ENCODE measurements at regions not wholly inside any gene's neighbourhood (a gene's known extent, or its start where the extent isn't known, plus 50 kb on each side); places are given as distances from the start of the nearest gene placed in this dataset.
"Not testable (repeated sequence)": the region's sequence is repeated elsewhere in the genome, so short reads cannot be mapped to it uniquely, and the experiment has no call there.

- ATAC-seq (no peak), DNase-seq (ENCODE audit: low spot score) (no peak)
Measured at GRCh38 chr16:75983296-75983695, 257.0 kb upstream of the CPHXL start.

- ATAC-seq, result no peak
- no peak for DNase-seq (ENCODE audit: low spot score)
Measured at GRCh38 chr16:75983741-75984381, 257.6 kb upstream of the CPHXL start.

GRCh38 chr16:75987323-75987722, 261.0 kb upstream of the CPHXL start:
- ATAC-seq (no peak), DNase-seq (ENCODE audit: low spot score) (no peak)

- ATAC-seq, result no peak
- DNase-seq (ENCODE audit: low spot score), result no peak
Measured at GRCh38 chr16:75996491-75996890, 270.2 kb upstream of the CPHXL start.

- ATAC-seq, result no peak
- no peak for DNase-seq (ENCODE audit: low spot score)
Measured at GRCh38 chr16:75997606-75998005, 271.3 kb upstream of the CPHXL start.

- no peak for ATAC-seq
- DNase-seq (ENCODE audit: low spot score), result no peak
Measured at GRCh38 chr16:76007645-76008044, 269.6 kb upstream of the CNTNAP4 start.

- ATAC-seq (no peak), DNase-seq (ENCODE audit: low spot score) (no peak)
Measured at GRCh38 chr16:76023835-76024234, 253.4 kb upstream of the CNTNAP4 start.

GRCh38 chr16:76035689-76036088, 241.5 kb upstream of the CNTNAP4 start:
- ATAC-seq, result no peak
- DNase-seq (ENCODE audit: low spot score), result no peak

GRCh38 chr16:76038097-76038496, 239.1 kb upstream of the CNTNAP4 start:
- DNase-seq (ENCODE audit: low spot score) (no peak), ATAC-seq (no peak)

- no peak for ATAC-seq
- no peak for DNase-seq (ENCODE audit: low spot score)
Measured at GRCh38 chr16:76052725-76053124, 224.5 kb upstream of the CNTNAP4 start.

GRCh38 chr16:76059186-76059585, 218.0 kb upstream of the CNTNAP4 start:
- ATAC-seq (no peak), DNase-seq (ENCODE audit: low spot score) (no peak)

GRCh38 chr16:76059701-76060100, 217.5 kb upstream of the CNTNAP4 start:
- ATAC-seq (no peak), DNase-seq (ENCODE audit: low spot score) (no peak)

- ATAC-seq (no peak), DNase-seq (ENCODE audit: low spot score) (no peak)
Measured at GRCh38 chr16:76071690-76072089, 205.5 kb upstream of the CNTNAP4 start.

GRCh38 chr16:76081967-76082366, 195.2 kb upstream of the CNTNAP4 start:
- DNase-seq (ENCODE audit: low spot score) (no peak), ATAC-seq (no peak)

- ATAC-seq (no peak), DNase-seq (ENCODE audit: low spot score) (no peak)
Measured at GRCh38 chr16:76106647-76107046, 170.6 kb upstream of the CNTNAP4 start.

GRCh38 chr16:76108460-76108859, 168.7 kb upstream of the CNTNAP4 start:
- DNase-seq (ENCODE audit: low spot score) (no peak), ATAC-seq (no peak)

- no peak for DNase-seq (ENCODE audit: low spot score)
- ATAC-seq, result no peak
Measured at GRCh38 chr16:76114681-76115080, 162.5 kb upstream of the CNTNAP4 start.

- no peak for DNase-seq (ENCODE audit: low spot score)
- no peak for ATAC-seq
Measured at GRCh38 chr16:76118344-76118743, 158.9 kb upstream of the CNTNAP4 start.

GRCh38 chr16:76121636-76122035, 155.6 kb upstream of the CNTNAP4 start:
- ATAC-seq, result no peak
- no peak for DNase-seq (ENCODE audit: low spot score)

GRCh38 chr16:76123966-76124365, 153.2 kb upstream of the CNTNAP4 start:
- ATAC-seq (no peak), DNase-seq (ENCODE audit: low spot score) (no peak)

- ATAC-seq, result no peak
- no peak for DNase-seq (ENCODE audit: low spot score)
Measured at GRCh38 chr16:76125871-76126270, 151.3 kb upstream of the CNTNAP4 start.

- not testable (repeated sequence) for ATAC-seq; DNase-seq (ENCODE audit: low spot score)
Measured at GRCh38 chr16:76138056-76138455, 139.1 kb upstream of the CNTNAP4 start.

- DNase-seq (ENCODE audit: low spot score), result no peak
- ATAC-seq, result no peak
Measured at GRCh38 chr16:76157629-76158028, 119.6 kb upstream of the CNTNAP4 start.
